SK-N-MC (cell line): ENCODE measurements at regions not wholly inside any gene's neighbourhood (a gene's known extent, or its start where the extent isn't known, plus 50 kb on each side); places are given as distances from the start of the nearest gene placed in this dataset.

ENCODE experiments used
- DNase-seq: peaks from one replicate; pipeline ENCODE4 v3.0.0-alpha.2; 2011; ENCODE audit warnings: low read depth, low spot score
- H3K27ac ChIP-seq: fragments of 200-600 bp; sonication (generic); 2 replicates; pipeline ENCODE4 v1.5.1; 2016; ENCODE audit warnings: mixed run types
- H3K36me3 ChIP-seq: fragments of 200-600 bp; sonication (generic); 2 replicates; pipeline ENCODE4 v1.6.1; 2017; ENCODE audit warnings: antibody characterized with exemption, low read length, mixed read lengths; ENCODE audit not compliant: insufficient read depth
- H3K4me3 ChIP-seq: fragments of 200-600 bp; sonication (generic); 2 replicates; pipeline ENCODE4 v1.5.1; 2016
- H3K9ac ChIP-seq: fragments of 200-600 bp; sonication (generic); 2 replicates; pipeline ENCODE4 v1.8.0; 2017; ENCODE audit warnings: mixed run types, mixed read lengths; ENCODE audit not compliant: insufficient read length
- H3K9me3 ChIP-seq: fragments of 200-600 bp; sonication (generic); 2 replicates; pipeline ENCODE4 v1.6.1; 2017; ENCODE audit warnings: low read depth, mild to moderate bottlenecking, antibody characterized with exemption, low read length, moderate library complexity, mixed read lengths
- EZH2 ChIP-seq: fragments of 200-600 bp; sonication (generic); IDR thresholded peaks from one replicate; pipeline ENCODE4 v1.6.1; 2017; ENCODE audit warnings: antibody characterized with exemption
- FOXP2 ChIP-seq: optimal IDR thresholded peaks from 2 replicates; pipeline ENCODE3; 2011; ENCODE audit warnings: mild to moderate bottlenecking, moderate library complexity; ENCODE audit not compliant: insufficient read depth; ENCODE audit errors: extremely low read length, control extremely low read depth
- POLR2AphosphoS5 ChIP-seq: IDR thresholded peaks from 2 replicates; pipeline ENCODE4 v1.6.1; 2012; ENCODE audit warnings: mild to moderate bottlenecking, low read depth, low read length, borderline replicate concordance

DNA sequence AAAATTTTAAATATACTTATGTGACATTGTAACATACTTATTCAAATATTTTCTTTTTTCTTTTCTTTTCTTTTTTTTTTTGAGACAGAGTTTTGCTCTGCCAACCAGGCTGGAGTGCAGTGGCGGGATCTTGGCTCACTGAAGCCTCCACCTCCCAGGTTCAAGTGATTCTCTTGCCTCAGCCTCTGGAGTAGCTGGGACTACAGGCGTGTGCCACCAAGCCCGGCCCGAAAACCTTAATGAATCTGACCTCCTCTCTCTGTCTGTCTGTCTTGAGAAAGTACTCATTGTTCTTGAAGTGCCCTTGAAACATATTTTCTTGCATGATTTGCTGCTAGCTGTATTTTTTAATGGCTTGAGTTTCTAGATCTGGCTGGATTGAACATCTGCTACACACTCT, 136.8 kb downstream of the ANAPC4 start:
- Histone ChIP-seq H3K27ac (no peak overlapping the region), H3K9me3 (no peaks in the 10 kb centered on the region), H3K9ac (no peak overlapping the region), H3K4me3 (no peak overlapping the region), H3K36me3 (no peaks in the 10 kb centered on the region)
- TF ChIP-seq FOXP2: no peak
- no peak for TF ChIP-seq EZH2
- TF ChIP-seq POLR2AphosphoS5: no peak
- DNase-seq: no peak

DNA sequence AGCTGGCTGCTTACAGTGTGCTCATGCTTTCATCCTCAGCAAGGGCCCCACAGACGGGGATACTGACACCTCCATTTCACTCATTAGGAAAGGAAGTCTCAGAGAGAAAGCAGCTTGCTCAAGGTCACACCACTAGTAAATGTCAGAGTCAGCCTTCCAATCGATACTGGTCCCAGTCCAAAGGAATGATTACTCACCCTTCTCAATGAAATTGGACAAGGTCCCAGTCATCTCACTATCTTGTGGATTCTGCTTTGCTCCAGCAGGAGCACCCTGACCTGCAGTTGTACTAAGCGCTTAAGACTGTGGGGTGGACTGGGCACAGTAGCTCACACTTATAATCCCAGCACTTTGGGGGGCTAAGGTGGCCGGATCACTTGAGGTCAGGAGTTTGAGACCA, 132.2 kb upstream of the SLC34A2 start:
- no peak overlapping the region for H3K27ac ChIP-seq
- no peaks in the 10 kb centered on the region for H3K36me3 ChIP-seq

DNA sequence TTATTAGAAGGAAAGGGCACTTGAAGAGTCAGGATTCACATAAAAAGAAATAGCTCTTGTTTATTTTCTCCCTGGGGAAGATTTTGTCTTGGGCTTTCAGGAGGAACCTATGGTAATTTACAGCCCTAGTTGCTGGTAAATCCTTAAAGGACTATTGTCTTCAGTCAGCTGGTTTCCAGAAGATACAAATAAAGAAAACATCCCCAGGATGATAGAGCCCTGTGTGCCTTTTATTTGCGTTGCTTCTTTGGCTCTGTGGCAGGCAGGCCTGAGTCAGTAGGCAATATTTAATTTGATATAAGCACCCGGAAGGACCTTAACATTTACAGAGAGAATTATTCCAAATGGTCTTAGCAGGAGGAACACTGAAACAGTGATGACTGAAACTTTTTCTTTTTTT, 131.0 kb upstream of the SLC34A2 start:
- Histone ChIP-seq H3K9ac (no peak overlapping the region), H3K36me3 (no peaks in the 10 kb centered on the region), H3K4me3 (no peak overlapping the region), H3K27ac (no peak overlapping the region), H3K9me3 (no peaks in the 10 kb centered on the region)
- no peak for TF ChIP-seq POLR2AphosphoS5
- no peak for TF ChIP-seq EZH2
- TF ChIP-seq FOXP2: no peak
- no peak for DNase-seq

More for the DNA sequence above, 132.2 kb upstream of the SLC34A2 start:
- Histone ChIP-seq H3K4me3 (no peak overlapping the region), H3K9me3 (no peaks in the 10 kb centered on the region), H3K9ac (no peak overlapping the region)
- no peak for DNase-seq
- TF ChIP-seq EZH2 (no peak), FOXP2 (no peak), POLR2AphosphoS5 (no peak)

DNA sequence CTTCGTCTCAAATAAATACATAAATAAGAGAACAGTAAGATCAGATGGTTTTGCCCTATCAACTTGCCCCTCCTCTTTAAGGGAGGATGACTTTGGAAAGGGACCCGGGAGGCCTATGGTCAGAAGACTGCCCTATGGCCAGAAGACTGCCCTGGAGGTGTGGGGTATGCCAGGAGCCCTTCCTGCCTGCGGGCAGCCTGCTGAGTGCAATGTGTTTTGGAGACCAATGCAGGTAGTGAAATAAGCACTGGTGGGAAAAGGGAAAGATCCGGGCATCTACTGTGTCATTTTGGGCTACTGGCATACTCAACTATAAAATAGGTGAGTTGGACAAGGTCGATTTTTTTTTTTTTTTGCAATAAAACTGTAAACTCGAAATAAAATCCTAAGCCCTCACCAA, 129.8 kb upstream of the SLC34A2 start:
- Histone ChIP-seq H3K4me3 (no peak overlapping the region), H3K9me3 (no peaks in the 10 kb centered on the region), H3K36me3 (no peaks in the 10 kb centered on the region), H3K9ac (no peak overlapping the region), H3K27ac (no peak overlapping the region)
- DNase-seq: no peak
- TF ChIP-seq POLR2AphosphoS5 (no peak), EZH2 (no peak), FOXP2 (no peak)

DNA sequence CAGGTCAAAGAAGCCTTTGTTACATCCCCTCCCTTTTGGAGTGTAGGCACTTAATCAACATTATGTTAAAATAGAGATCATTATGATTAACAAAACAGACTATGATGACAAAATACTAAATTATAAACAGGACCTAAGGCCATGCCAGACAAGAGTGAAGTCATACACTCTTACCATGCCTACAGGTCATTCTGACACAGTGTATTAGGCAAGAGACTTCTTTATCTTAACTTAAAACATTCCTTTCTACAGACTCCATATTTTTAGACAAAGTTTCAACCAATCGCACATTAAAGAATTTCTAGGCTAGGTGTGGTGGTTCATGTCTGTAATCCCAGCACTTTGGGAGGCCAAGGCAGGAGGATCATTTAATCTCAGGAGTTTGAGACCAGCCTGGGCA, 128.6 kb upstream of the SLC34A2 start:
- DNase-seq: no peak
- no peak overlapping the region for H3K9ac ChIP-seq
- no peak overlapping the region for H3K27ac ChIP-seq
- H3K4me3 ChIP-seq: no peak overlapping the region
- H3K36me3 ChIP-seq: no peaks in the 10 kb centered on the region
- TF ChIP-seq POLR2AphosphoS5 (no peak), FOXP2 (no peak)
- no peaks in the 10 kb centered on the region for H3K9me3 ChIP-seq

DNA sequence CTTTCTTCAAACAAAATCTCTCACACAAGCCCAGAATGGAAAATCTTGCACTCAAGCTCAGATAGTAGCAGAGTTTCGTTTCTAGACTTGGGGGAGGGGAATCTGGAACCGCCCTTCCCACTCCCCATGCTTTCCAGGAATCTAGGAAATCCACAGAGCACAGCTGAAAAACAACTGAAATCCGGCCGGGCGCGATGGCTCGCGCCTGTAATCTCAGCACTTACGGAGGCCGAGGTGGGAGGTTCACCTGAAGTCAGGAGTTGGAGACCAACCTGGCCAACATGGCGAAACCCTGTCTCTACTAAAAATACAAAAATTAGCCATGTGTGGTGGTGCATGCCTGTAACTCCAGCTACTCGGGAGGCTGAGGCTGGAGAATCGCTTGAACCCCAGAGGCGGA, 127.3 kb upstream of the SLC34A2 start:
- Histone ChIP-seq H3K4me3 (no peak overlapping the region), H3K36me3 (no peaks in the 10 kb centered on the region), H3K9ac (no peak overlapping the region), H3K9me3 (no peaks in the 10 kb centered on the region), H3K27ac (no peak overlapping the region)
- DNase-seq: no peak
- TF ChIP-seq EZH2: no peak

DNA sequence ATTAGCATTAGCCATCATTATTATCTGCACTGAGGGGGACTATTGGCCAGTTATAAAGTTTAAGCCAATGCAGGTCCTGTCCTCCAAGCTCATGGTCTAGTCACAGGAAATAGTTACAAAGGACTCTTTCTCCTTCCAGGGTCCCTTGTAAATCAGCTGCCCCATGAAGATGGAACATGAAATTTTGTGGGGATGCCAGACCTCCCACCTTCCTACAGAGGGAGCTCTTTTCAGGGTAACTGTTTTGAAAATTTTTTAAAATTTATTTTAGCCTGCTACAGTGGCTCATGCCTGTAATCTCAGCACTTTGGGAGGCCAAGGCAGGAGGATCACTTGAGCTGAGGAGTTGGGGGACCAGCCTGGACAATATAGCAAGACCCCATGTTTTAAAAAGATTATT, 124.4 kb upstream of the SLC34A2 start:
- no peak for DNase-seq
- no peak overlapping the region for H3K27ac ChIP-seq

DNA sequence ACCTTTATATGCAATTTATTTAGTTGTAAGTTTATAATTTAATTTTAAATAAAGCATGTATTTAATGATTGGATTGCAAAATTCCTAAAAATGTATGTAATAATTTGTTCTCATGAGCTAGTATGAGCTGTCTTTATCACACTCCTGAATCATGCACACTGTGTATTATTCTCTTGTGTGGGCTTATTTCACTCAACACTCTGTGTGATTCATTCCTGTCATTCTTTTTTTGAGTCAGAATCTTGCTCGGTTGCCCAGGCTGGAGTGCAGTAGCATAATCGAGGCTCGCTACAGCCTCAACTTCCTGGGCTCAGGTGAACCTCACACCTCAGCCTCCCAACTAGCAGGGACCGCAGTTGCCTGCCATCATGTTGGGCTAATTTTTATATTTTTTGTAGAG, 123.1 kb upstream of the SLC34A2 start:
- H3K9me3 ChIP-seq: no peaks in the 10 kb centered on the region
- H3K36me3 ChIP-seq: no peaks in the 10 kb centered on the region
- TF ChIP-seq FOXP2 (no peak), POLR2AphosphoS5 (no peak), EZH2 (no peak)
- no peak overlapping the region for H3K27ac ChIP-seq
- no peak for DNase-seq
- H3K9ac ChIP-seq: no peak overlapping the region
- no peak overlapping the region for H3K4me3 ChIP-seq

More for the DNA sequence above, 124.4 kb upstream of the SLC34A2 start:
- Histone ChIP-seq H3K9ac (no peak overlapping the region), H3K36me3 (no peaks in the 10 kb centered on the region), H3K9me3 (no peaks in the 10 kb centered on the region), H3K4me3 (no peak overlapping the region)
- TF ChIP-seq POLR2AphosphoS5 (no peak), EZH2 (no peak), FOXP2 (no peak)

DNA sequence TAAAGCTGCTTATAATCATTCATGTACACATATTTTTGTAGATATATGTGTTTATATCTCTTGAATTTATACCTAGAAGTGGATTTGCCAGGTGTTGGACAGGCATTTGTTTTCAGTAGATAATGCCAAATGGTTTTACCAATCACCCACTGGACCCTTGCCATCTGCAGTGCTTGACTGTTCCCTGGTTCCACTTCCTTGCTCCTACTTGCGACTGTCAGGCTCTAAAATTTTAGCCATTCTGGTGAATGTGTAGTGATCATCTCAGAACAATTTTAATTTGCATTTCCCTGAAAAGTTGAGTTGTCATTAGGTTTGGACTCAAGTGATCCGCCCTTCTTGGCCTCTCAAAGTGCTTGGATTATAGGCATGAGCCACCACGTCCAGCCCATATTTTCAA, 122.4 kb upstream of the SLC34A2 start:
- TF ChIP-seq POLR2AphosphoS5 (no peak), FOXP2 (no peak), EZH2 (no peak)
- DNase-seq: no peak
- Histone ChIP-seq H3K4me3 (no peak overlapping the region), H3K36me3 (no peaks in the 10 kb centered on the region), H3K27ac (no peak overlapping the region), H3K9me3 (no peaks in the 10 kb centered on the region), H3K9ac (no peak overlapping the region)
